HG03439 (cell line): ENCODE measurements at regions not wholly inside any gene's neighbourhood (a gene's known extent, or its start where the extent isn't known, plus 50 kb on each side); places are given as distances from the start of the nearest gene placed in this dataset.
"Not testable (repeated sequence)": the region's sequence is repeated elsewhere in the genome, so short reads cannot be mapped to it uniquely, and the experiment has no call there.

Experiments used
- ATAC-seq: cut with Tn5 transposase; IDR thresholded peaks from one replicate; pipeline ENCODE4 v1.9.1; 2021; ENCODE audit warnings: mild to moderate bottlenecking, moderate library complexity; ENCODE audit not compliant: unreplicated experiment

DNA sequence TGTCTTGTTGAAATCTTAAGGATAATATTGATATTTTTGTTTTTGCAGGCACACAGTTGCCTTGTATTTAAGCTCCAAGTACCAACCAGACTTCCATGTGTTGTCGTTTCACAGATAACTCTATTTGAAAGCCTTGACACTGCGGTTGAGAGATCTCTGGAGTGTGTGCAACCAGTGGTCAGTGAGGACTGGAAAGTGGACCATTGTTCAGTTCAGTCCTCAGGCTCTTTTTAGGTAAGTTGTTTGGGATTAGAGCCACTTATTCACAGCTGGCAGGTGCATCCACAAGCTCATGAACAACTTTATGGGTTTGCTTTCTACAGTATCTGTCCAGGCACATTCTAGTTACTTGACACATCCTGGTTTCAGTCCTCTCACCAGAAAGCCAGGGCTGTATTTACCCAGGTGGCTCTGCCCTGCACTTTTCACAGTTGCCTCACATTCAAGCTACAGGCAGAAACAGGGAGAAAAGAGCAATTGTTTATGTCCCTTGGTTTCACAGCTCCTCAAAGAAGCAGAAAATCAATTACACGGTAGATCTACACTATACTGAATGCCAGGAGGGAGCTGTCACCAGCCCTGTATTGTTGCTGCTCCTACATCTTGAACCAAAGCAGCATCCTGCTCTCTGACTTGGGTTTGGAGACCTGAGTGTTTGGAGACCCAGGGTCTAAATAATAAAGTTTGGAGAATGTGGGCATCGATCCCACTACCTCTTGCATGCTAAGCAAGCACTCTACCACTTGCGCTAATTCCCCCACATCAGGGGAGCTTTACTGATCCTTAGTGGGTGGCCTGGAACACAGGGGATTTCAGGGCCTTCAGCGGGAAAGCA lies 543.3 kb downstream of the PRIM2 start:
- not testable (repeated sequence) for ATAC-seq

DNA sequence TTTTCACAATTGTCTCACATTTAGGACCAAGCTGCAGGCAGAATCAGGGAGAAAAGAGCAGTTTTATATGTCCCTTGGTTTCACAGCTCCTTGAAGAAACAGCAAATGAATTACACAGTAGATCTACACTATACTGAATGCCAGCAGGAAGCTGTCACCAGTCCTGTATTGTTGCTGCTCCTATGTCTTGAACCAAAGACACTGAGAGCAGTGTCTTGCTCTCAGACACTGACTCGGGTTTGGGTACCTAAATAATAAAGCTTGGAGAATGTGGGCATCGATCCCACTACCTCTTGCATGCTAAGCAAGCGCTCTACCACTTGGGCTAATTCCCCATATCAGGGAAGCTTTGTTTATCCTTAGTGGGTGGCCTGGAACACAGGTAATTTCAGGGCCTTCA lies 552.7 kb downstream of the PRIM2 start:
- ATAC-seq = not testable (repeated sequence)

- ATAC-seq = not testable (repeated sequence)
These were observed 556.0 kb downstream of the PRIM2 start for GRCh38 chr6:57873424-57873823.

GRCh38 chr6:57876659-57877058 lies 559.2 kb downstream of the PRIM2 start:
- ATAC-seq = not testable (repeated sequence)

DNA sequence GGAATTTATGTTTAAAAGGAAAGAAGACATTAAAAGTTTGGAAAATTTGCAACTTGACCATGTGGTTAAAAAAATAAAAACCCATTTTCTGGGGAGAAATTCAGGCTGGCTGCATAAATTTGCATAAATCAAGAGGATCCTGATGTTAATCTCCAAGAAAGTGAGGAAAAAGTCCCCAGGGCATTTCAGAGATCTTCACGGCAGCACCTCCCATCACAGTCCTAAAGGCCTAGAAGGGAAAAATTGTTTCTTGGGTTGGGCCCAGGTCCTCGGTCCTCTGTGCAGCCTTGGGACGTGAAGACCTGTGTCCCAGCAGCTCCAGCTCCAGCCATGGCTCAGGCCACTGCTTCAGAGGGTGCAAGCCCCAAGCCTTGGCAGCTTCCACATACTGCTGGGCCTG lies 560.3 kb downstream of the PRIM2 start:
- not testable (repeated sequence) for ATAC-seq

- ATAC-seq = not testable (repeated sequence)
These were observed 561.4 kb downstream of the PRIM2 start for GRCh38 chr6:57878792-57879191.

- ATAC-seq = peak; percentile 87
These were observed 581.4 kb downstream of the PRIM2 start for GRCh38 chr6:57898850-57899249.

DNA sequence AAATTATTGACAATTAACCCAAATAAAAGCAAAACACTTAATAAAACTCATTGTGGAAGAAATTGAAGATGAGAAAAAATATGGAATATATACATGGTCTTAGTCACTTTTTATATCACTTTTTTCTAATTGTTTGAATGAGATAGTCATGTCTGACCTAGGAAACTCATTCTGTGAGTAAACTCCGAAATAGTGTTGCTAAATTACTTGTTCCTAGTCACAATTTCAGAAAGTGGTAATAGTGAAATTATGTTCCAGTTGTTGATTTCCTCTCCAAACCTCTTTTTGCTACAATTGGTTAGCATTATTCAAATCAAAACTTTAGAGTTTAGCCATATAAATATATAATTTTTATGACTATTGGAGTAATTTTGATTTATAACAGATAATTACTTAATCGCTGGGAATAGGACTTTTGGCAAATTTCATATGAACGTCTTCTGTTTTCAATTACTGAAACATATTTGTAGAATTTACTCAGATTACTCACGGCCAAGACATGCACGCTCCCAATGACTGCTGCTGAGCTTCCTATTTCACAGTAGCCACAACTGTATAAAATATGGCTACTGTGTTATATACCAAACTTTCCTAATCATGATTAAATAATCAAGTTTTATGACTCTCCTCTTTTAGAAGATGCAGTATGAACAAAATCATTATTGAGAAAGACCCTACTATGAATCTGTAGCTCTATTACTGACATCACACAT lies 583.4 kb downstream of the PRIM2 start:
- peak; percentile 49 for ATAC-seq

DNA sequence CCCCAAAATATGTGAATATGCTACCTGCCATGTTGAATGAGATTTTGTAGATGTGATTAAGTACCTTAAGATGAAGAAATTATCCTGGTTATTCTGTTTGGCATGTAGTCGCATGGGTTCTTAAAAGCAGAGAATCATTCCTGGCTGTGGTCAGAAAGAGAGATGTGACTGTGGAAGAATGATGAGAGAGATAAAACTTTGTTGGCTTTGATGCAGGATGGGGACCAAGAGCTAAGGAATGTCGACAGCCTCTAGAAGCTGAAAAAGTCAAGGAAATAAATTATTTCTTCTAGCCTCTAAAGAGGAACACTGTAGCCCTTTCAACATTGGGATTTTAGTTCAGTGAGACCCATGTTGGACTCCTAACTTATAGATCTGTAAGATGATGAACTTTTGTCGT lies 584.0 kb downstream of the PRIM2 start:
- not testable (repeated sequence) for ATAC-seq

DNA sequence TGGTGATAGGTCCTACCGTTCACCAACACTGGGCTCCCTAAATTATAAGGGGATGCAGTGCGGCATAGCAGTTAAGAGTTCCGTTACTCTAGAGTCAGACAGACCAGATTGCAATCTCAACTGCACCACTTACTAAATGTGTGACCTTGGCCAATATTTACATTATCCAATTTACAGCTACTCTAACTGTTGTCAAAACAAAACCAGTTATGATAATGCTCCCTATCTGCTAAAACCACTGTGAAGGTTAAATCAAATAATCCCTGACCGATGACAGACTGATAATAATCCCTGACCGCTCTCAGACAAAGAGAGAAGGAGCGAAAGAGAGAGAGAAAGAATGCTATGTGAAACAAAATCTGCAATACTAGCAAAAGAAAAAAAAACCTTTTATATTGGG lies 586.9 kb downstream of the PRIM2 start:
- not testable (repeated sequence) for ATAC-seq

DNA sequence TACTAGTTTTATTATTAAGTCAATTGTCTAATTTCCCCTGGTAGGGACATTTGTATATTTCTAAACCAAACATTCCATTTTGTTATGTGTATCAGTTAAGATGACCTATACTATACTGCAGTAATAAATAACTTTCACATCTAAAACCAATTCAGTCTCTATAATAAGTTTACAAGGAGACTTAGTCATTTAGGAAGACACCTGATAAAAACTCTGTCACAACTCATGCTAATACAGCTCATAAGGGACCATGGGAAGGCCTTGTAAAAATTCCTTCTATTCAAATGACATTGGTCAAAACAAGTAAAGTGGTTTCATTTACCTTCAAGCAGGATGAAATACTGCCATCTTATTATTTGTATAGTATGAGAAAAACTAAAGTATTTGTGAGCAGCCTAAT lies 597.9 kb downstream of the PRIM2 start:
- ATAC-seq = not testable (repeated sequence)

- not testable (repeated sequence) for ATAC-seq
These were observed 625.5 kb downstream of the PRIM2 start for GRCh38 chr6:57942966-57943365.

GRCh38 chr6:57946084-57946768 lies 628.8 kb downstream of the PRIM2 start:
- not testable (repeated sequence) for ATAC-seq

- not testable (repeated sequence) for ATAC-seq
These were observed 629.3 kb downstream of the PRIM2 start for GRCh38 chr6:57946769-57947091.

- ATAC-seq = not testable (repeated sequence)
These were observed 631.1 kb downstream of the PRIM2 start for GRCh38 chr6:57948481-57948880.

DNA sequence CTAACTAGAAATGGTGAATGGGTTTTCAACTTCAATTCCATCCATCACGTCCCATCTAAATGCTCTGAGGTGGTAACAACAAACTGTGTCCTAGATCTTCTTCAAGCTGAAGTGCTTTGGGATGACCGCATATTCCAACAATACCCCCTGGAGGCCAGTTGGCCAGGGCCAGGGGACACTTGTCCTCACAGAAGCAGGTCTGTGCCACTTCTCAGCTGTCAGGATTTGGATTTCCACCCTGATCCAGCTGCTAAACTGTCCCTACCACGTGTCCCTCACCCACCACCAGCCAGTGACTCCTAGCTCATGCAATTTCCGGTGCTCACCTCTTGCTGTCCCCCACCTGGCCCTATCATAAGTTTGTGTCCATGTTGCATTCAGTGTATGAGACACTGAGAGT lies 633.0 kb downstream of the PRIM2 start:
- ATAC-seq = not testable (repeated sequence)

DNA sequence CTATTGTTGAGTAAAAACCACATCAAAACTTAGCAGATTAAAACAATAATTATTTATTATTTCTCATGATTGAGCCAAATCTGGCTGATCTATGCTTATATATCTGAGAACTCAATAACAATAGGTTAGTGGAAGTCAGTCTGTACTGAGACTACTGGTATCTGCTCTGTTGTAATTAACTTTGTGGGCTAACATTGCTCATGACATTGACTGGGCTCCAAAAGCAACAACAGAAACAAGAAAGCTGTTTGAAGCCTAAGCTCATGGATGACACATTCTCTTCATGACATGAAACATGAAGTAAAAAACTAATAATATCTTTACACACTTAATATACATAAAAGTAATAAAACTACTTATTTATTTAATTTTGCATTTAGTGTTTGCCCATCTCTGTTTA lies 649.3 kb downstream of the PRIM2 start:
- ATAC-seq = not testable (repeated sequence)

DNA sequence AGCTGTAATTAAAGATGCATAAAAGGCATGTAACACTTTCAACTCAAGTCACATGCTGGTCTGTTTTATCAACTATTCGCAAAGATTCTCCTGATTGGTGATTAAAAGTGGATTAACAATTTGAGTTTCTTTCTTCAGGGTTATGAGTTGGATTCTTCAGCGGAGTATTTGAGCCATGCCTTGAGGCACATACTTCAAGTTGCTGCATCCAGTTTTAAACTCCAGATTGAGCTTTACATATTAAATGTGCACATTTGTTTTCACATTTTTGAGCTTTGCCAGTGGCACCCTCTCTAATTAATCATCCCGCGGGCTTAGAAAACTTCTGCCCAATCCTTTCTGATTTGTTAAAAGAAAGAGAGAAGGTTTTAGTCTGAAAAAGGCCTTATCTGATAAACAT lies 654.5 kb downstream of the PRIM2 start:
- not testable (repeated sequence) for ATAC-seq

GRCh38 chr6:57974653-57975052 lies 657.2 kb downstream of the PRIM2 start:
- no peak for ATAC-seq

DNA sequence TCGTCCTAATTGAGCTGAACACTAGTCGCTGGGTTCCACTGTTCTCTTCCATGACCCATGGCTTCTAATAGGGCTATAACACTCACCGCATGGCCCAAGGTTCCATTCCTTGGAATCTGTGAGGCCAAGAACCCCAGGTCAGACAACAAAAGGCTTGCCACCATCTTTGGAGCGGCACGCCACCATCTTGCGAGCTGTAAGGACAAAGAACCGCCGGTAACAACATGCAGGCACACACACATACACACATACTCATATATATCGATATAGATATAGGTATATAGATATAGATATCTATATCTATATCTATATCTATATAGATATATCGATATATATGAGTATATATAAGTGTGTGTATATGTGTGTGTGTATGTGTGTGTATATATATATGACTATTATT lies 657.7 kb downstream of the PRIM2 start:
- ATAC-seq = not testable (repeated sequence)

DNA sequence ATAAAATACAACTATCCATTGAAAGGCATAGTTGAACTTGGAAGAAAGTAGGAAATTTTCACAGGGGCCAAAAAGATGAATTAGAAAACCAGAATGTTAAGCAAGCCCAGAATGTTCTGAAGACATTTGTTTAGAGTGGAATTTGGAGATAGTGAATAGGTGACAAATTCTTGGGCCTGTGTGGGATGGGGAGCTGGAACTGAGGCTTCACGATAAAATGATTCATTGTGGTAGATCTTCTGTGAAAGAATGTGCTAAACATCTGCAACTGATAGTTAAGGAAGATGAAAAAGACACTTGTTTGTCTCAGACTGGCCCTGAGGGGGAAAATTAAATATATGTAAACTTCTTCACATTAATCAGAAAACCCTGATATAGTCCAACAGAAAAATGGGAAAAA lies 658.9 kb downstream of the PRIM2 start:
- ATAC-seq = not testable (repeated sequence)

GRCh38 chr6:57983603-57984002 lies 666.2 kb downstream of the PRIM2 start:
- ATAC-seq = not testable (repeated sequence)
